ENCODE measurements at regions not wholly inside any gene's neighbourhood (a gene's known extent, or its start where the extent isn't known, plus 50 kb on each side); places are given as distances from the start of the nearest gene placed in this dataset.
"Not testable (repeated sequence)": the region's sequence is repeated elsewhere in the genome, so short reads cannot be mapped to it uniquely, and the experiment has no call there.

GRCh38 chr2:58501371-58502160 is 260.4 kb upstream of the FANCL start:
- DNase-seq: no peak

GRCh38 chr2:58497168-58497567 is 256.0 kb upstream of the FANCL start:
- DNase-seq: no peak

- DNase-seq: no peak
Observed at GRCh38 chr2:58495806-58496205, 254.7 kb upstream of the FANCL start.

GRCh38 chr2:58494071-58494501 is 253.0 kb upstream of the FANCL start:
- no peak for DNase-seq

GRCh38 chr2:58484629-58485028 is 243.5 kb upstream of the FANCL start:
- DNase-seq: no peak

GRCh38 chr2:58484221-58484620 is 243.1 kb upstream of the FANCL start:
- no peak for DNase-seq

GRCh38 chr2:58483307-58483706 is 242.2 kb upstream of the FANCL start:
- DNase-seq: no peak

GRCh38 chr2:58481670-58482069 is 240.5 kb upstream of the FANCL start:
- DNase-seq: no peak

GRCh38 chr2:58480141-58480540 is 239.0 kb upstream of the FANCL start:
- no peak for DNase-seq

- no peak for DNase-seq
Observed at GRCh38 chr2:58479535-58480140, 238.5 kb upstream of the FANCL start.

- no peak for DNase-seq
Observed at GRCh38 chr2:58476556-58476955, 235.4 kb upstream of the FANCL start.

GRCh38 chr2:58475756-58476155 is 234.6 kb upstream of the FANCL start:
- no peak for DNase-seq

GRCh38 chr2:58473165-58473564 is 232.0 kb upstream of the FANCL start:
- DNase-seq: no peak

- no peak for DNase-seq
Observed at GRCh38 chr2:58466804-58467203, 225.7 kb upstream of the FANCL start.

- DNase-seq: not testable (repeated sequence)
Observed at GRCh38 chr2:58466021-58466420, 224.9 kb upstream of the FANCL start.

- DNase-seq: no peak
Observed at GRCh38 chr2:58460670-58461069, 219.5 kb upstream of the FANCL start.

- no peak for DNase-seq
Observed at GRCh38 chr2:58449286-58450010, 208.3 kb upstream of the FANCL start.

- no peak for DNase-seq
Observed at GRCh38 chr2:58448845-58449244, 207.7 kb upstream of the FANCL start.

- DNase-seq: no peak
Observed at GRCh38 chr2:58448065-58448507, 207.0 kb upstream of the FANCL start.

- no peak for DNase-seq
Observed at GRCh38 chr2:58447586-58447985, 206.5 kb upstream of the FANCL start.

- DNase-seq: no peak
Observed at GRCh38 chr2:58441643-58442042, 200.5 kb upstream of the FANCL start.

GRCh38 chr2:58436872-58437271 is 195.7 kb upstream of the FANCL start:
- DNase-seq: no peak

GRCh38 chr2:58435246-58435645 is 194.1 kb upstream of the FANCL start:
- DNase-seq: no peak

GRCh38 chr2:58434692-58435091 is 193.6 kb upstream of the FANCL start:
- no peak for DNase-seq
